ENCODE measurements at regions not wholly inside any gene's neighbourhood (a gene's known extent, or its start where the extent isn't known, plus 50 kb on each side); places are given as distances from the start of the nearest gene placed in this dataset.

DNA sequence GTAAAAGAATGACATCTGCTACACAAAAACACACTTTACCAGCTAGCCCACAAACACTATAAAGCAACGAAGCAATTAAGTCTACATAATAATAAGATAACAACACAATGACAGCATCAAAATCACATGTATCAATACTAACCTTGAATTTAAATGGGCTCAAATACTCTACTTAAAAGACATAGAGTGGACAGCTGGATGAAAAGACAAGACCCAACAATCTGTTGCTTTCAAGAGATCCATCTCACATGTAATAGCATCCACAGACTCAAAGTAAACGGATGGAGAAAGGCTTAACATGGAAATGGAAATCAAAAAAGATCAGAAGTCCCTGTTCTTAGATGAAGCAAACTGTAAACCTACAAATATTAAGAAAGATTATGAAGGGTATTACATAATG is 2175.9 kb downstream of the PCDH9 start:
- TF ChIP-seq, protein P1, sequence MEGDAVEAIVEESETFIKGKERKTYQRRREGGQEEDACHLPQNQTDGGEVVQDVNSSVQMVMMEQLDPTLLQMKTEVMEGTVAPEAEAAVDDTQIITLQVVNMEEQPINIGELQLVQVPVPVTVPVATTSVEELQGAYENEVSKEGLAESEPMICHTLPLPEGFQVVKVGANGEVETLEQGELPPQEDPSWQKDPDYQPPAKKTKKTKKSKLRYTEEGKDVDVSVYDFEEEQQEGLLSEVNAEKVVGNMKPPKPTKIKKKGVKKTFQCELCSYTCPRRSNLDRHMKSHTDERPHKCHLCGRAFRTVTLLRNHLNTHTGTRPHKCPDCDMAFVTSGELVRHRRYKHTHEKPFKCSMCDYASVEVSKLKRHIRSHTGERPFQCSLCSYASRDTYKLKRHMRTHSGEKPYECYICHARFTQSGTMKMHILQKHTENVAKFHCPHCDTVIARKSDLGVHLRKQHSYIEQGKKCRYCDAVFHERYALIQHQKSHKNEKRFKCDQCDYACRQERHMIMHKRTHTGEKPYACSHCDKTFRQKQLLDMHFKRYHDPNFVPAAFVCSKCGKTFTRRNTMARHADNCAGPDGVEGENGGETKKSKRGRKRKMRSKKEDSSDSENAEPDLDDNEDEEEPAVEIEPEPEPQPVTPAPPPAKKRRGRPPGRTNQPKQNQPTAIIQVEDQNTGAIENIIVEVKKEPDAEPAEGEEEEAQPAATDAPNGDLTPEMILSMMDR (IDR thresholded peaks at IDR 0.05), result no peak
- TF ChIP-seq POLR2A (IDR thresholded peaks at IDR 0.05) (no peak), POLR2AphosphoS5 (IDR thresholded peaks at IDR 0.05) (no peak)

All from suprapubic skin (tissue), 4 donors.